Lower leg skin (tissue), 3 donors: ENCODE measurements at regions not wholly inside any gene's neighbourhood (a gene's known extent, or its start where the extent isn't known, plus 50 kb on each side); places are given as distances from the start of the nearest gene placed in this dataset.

Source experiments
- CTCF ChIP-seq, 3 donors: fragments of 450-650 bp; IDR thresholded peaks; one replicate each; pipeline ENCODE4 v1.5.1; 2016; ENCODE audit warnings: antibody characterized with exemption in 3 of 3, mild to moderate bottlenecking in 3 of 3, moderate library complexity in 2 of 3
- POLR2A ChIP-seq, 2 donors: fragments of 450-650 bp; IDR thresholded peaks; one replicate each; pipeline ENCODE4 v1.6.1; 2016 to 2017; ENCODE audit warnings: antibody characterized with exemption in 2 of 2, mild to moderate bottlenecking in 1 of 2, moderate library complexity in 1 of 2

- TF ChIP-seq CTCF (IDR thresholded peaks at IDR 0.05) (no peak), POLR2A (IDR thresholded peaks at IDR 0.05) (no peak)
Observed at GRCh38 chr18:51739044-51739666, 541.7 kb upstream of the MEX3C start.
